ENCODE measurements at regions not wholly inside any gene's neighbourhood (a gene's known extent, or its start where the extent isn't known, plus 50 kb on each side); places are given as distances from the start of the nearest gene placed in this dataset.
"Not testable (repeated sequence)": the region's sequence is repeated elsewhere in the genome, so short reads cannot be mapped to it uniquely, and the experiment has no call there.

- intact Hi-C loops (cut with DNase I): no loop called here
- H3K27ac ChIP-seq: no peak overlapping the region
- no peak for TF ChIP-seq CTCF (IDR thresholded peaks at IDR 0.05)
- no peak for DNase-seq
- no peak for ATAC-seq
- no peak overlapping the region for H3K4me3 ChIP-seq
- no peaks in the 10 kb centered on the region for H3K36me3 ChIP-seq
- no peaks in the 10 kb centered on the region for H3K27me3 ChIP-seq
- no peaks in the 10 kb centered on the region for H3K9me3 ChIP-seq
- no peaks in the 10 kb centered on the region for H3K4me1 ChIP-seq
Observed at GRCh38 chr19:23541991-23542390, 145.0 kb downstream of the ZNF675 start.

- H3K4me1 ChIP-seq; H3K36me3 ChIP-seq; ATAC-seq; DNase-seq; H3K9me3 ChIP-seq; intact Hi-C loops (cut with DNase I); H3K27me3 ChIP-seq; H3K27ac ChIP-seq; H3K4me3 ChIP-seq: not testable (repeated sequence)
Observed at GRCh38 chr19:23540180-23540579, 144.9 kb upstream of the ZNF91 start.

- no peaks in the 10 kb centered on the region for H3K36me3 ChIP-seq
- DNase-seq (no peak), ATAC-seq (no peak)
- no peaks in the 10 kb centered on the region for H3K4me1 ChIP-seq
- no peaks in the 10 kb centered on the region for H3K27me3 ChIP-seq
- intact Hi-C loops (cut with DNase I): no loop called here
- no peak for TF ChIP-seq CTCF (IDR thresholded peaks at IDR 0.05)
- no peak overlapping the region for H3K27ac ChIP-seq
- no peak overlapping the region for H3K4me3 ChIP-seq
- no peaks in the 10 kb centered on the region for H3K9me3 ChIP-seq
Observed at GRCh38 chr19:23539499-23539898, 144.2 kb upstream of the ZNF91 start.

GRCh38 chr19:23537136-23537535, 141.9 kb upstream of the ZNF91 start:
- intact Hi-C loops (cut with DNase I); H3K9me3 ChIP-seq; H3K27ac ChIP-seq; H3K4me3 ChIP-seq; ATAC-seq; H3K36me3 ChIP-seq; H3K27me3 ChIP-seq; H3K4me1 ChIP-seq; DNase-seq: not testable (repeated sequence)

- H3K27ac ChIP-seq; ATAC-seq; DNase-seq; H3K4me3 ChIP-seq; intact Hi-C loops (cut with DNase I); H3K9me3 ChIP-seq; H3K4me1 ChIP-seq; H3K27me3 ChIP-seq; H3K36me3 ChIP-seq: not testable (repeated sequence)
Observed at GRCh38 chr19:23536341-23536740, 141.1 kb upstream of the ZNF91 start.

GRCh38 chr19:23535901-23536300, 140.6 kb upstream of the ZNF91 start:
- H3K27ac ChIP-seq; H3K9me3 ChIP-seq; H3K4me1 ChIP-seq; H3K4me3 ChIP-seq; intact Hi-C loops (cut with DNase I); H3K36me3 ChIP-seq; DNase-seq; H3K27me3 ChIP-seq; ATAC-seq: not testable (repeated sequence)

- not testable (repeated sequence) for H3K9me3 ChIP-seq, ATAC-seq, DNase-seq
Observed at GRCh38 chr19:23533441-23533840, 138.2 kb upstream of the ZNF91 start.

GRCh38 chr19:23531976-23532375, 136.7 kb upstream of the ZNF91 start:
- Histone ChIP-seq H3K4me3 (no peak overlapping the region), H3K9me3 (no peaks in the 10 kb centered on the region), H3K27ac (no peak overlapping the region), H3K27me3 (no peaks in the 10 kb centered on the region), H3K4me1 (no peaks in the 10 kb centered on the region), H3K36me3 (no peaks in the 10 kb centered on the region)
- TF ChIP-seq CTCF (IDR thresholded peaks at IDR 0.05): no peak
- intact Hi-C loops (cut with DNase I): no loop called here
- no peak for ATAC-seq
- no peak for DNase-seq

More at GRCh38 chr19:23533441-23533840, 138.2 kb upstream of the ZNF91 start:
- H3K4me1 ChIP-seq; H3K27ac ChIP-seq; H3K27me3 ChIP-seq; H3K4me3 ChIP-seq; H3K36me3 ChIP-seq; intact Hi-C loops (cut with DNase I): not testable (repeated sequence)

Data from upper lobe of right lung (tissue), 1 donor.